Breast epithelium (tissue), 4 donors: ENCODE measurements at regions not wholly inside any gene's neighbourhood (a gene's known extent, or its start where the extent isn't known, plus 50 kb on each side); places are given as distances from the start of the nearest gene placed in this dataset.
"Not testable (repeated sequence)": the region's sequence is repeated elsewhere in the genome, so short reads cannot be mapped to it uniquely, and the experiment has no call there.

Experiments
- DNase-seq, 2 donors: peaks; one replicate each; pipeline ENCODE4 v3.0.0-alpha.2; 2019; ENCODE audit warnings: low spot score in 2 of 2
- H3K27ac ChIP-seq, 2 donors: fragments of 200-600 bp; sonication (generic) in 1 of 2; one replicate each; pipeline ENCODE4 v1.5.1; 2016 to 2019; ENCODE audit warnings: mild to moderate bottlenecking in 1 of 2
- H3K27me3 ChIP-seq, 2 donors: fragments of 200-600 bp; sonication (generic) in 1 of 2; one replicate each; pipeline versions ENCODE4 v1.5.1 to v1.6.0; 2017 to 2019; ENCODE audit warnings: control low read depth in 1 of 2, mild to moderate bottlenecking in 1 of 2
- H3K36me3 ChIP-seq: fragments of 200-600 bp; one replicate; pipeline ENCODE4 v1.5.1; 2019
- H3K4me1 ChIP-seq, 2 donors: fragments of 200-600 bp; sonication (generic); one replicate each; pipeline ENCODE4 v1.5.1; 2016 to 2019; ENCODE audit warnings: control low read depth in 1 of 2
- H3K4me3 ChIP-seq, 3 donors: fragments of 200-600 bp; sonication (generic); 1 replicate in 2 of 3; 2 replicates in 1 of 3; pipeline ENCODE4 v1.5.1; 2016 to 2019; ENCODE audit warnings: mild to moderate bottlenecking in 3 of 3, moderate library complexity in 2 of 3
- H3K9me3 ChIP-seq, 2 donors: fragments of 200-600 bp; sonication (generic) in 1 of 2; one replicate each; pipeline ENCODE4 v1.5.1; 2016 to 2019; ENCODE audit warnings: control low read depth in 1 of 2
- CTCF ChIP-seq, 3 donors: fragments of 450-650 bp; IDR thresholded peaks; one replicate each; pipeline ENCODE4 v1.5.1; 2016 to 2017; ENCODE audit warnings: antibody characterized with exemption in 3 of 3, mild to moderate bottlenecking in 3 of 3, moderate library complexity in 3 of 3
- POLR2A ChIP-seq: fragments of 450-650 bp; IDR thresholded peaks from one replicate; pipeline ENCODE4 v1.6.1; 2016; ENCODE audit warnings: antibody characterized with exemption, mild to moderate bottlenecking, moderate library complexity
- POLR2AphosphoS5 ChIP-seq, 3 donors: sonication (generic); formaldehyde crosslinking; IDR thresholded peaks; one replicate each; pipeline ENCODE4 v1.6.1; 2017; ENCODE audit warnings: antibody characterized with exemption in 3 of 3
- intact Hi-C: fragments of 100-400 bp; cut with DNase I; formaldehyde crosslinking; loops from one replicate; pipeline ENCODE4 v1.15.1; 2023; ENCODE audit warnings: low total_unique reads

- intact Hi-C loops, H3K27ac ChIP-seq, H3K9me3 ChIP-seq, H3K36me3 ChIP-seq, H3K4me1 ChIP-seq, H3K4me3 ChIP-seq, H3K27me3 ChIP-seq, DNase-seq: not testable (repeated sequence)
Measured at GRCh38 chr10:46095943-46096342, 49.9 kb upstream of the MSMB start.

DNA sequence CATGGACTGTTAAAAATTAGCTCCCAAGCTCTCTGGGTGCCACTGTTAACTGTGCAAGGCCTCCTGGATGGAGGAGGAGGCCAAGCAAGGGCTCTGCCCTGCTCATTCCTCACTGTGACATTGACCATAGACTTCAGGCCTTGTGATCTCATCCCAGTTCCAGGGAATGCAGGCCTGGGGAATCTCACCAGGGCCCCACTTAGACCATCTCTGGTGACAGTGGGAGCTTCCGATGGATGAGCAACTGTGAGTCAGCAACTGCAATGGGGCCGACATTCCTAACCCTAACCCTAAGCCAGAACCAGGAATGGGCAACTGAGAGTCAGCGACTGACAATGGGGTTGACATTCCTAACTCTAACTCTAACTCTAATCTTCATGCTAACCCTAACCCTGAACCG is 50.4 kb upstream of the MSMB start:
- H3K27ac ChIP-seq: no peak overlapping the region
- no peak for TF ChIP-seq CTCF (IDR thresholded peaks at IDR 0.05)
- no peak for TF ChIP-seq POLR2AphosphoS5 (IDR thresholded peaks at IDR 0.05)
- no peak for TF ChIP-seq POLR2A
- H3K4me3 ChIP-seq: no peak overlapping the region
- H3K9me3 ChIP-seq: no peaks in the 10 kb centered on the region
- intact Hi-C loops: no loop called here
- DNase-seq: no peak
- H3K27me3 ChIP-seq: no peaks in the 10 kb centered on the region
- H3K4me1 ChIP-seq: no peaks in the 10 kb centered on the region
- no peaks in the 10 kb centered on the region for H3K36me3 ChIP-seq

DNA sequence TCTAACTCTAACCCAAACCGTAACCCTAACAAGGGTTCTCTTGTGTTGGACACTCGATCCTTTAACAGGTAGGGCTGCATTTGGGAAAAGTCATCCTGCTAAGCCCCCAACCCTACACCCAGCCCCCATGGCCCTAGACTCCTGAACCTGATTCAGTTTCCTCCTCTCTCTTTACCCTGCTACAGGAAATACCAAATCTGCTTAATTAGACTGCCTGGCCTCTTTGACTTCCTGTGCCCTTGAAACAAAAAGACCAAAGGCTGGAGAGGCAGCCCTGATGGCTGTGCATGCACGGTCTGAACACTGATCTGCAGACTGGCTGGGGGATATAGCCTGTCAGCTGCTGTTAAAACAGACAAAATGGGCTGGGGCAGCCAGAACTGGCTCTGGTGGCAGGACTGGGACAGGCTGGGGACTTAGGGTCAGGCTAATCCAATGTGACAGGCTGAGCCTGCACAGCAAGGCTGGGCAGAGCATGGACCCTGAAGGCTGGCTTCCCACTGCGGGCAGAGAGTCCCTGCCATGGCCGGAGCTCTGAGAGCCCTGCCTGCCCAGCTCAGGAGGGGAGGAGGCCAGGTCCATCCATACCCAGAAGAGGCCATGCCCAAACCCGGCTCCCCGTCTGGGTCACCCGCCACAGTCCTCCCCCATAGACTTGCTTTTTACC is 51.0 kb upstream of the MSMB start:
- no peaks in the 10 kb centered on the region for H3K36me3 ChIP-seq
- no peak for DNase-seq
- intact Hi-C loops: no loop called here

GRCh38 chr10:46097576-46098317 is 51.7 kb upstream of the MSMB start:
- H3K4me1 ChIP-seq: no peaks in the 10 kb centered on the region
- H3K27me3 ChIP-seq: no peaks in the 10 kb centered on the region
- intact Hi-C loops: no loop called here
- no peaks in the 10 kb centered on the region for H3K36me3 ChIP-seq
- no peak overlapping the region for H3K27ac ChIP-seq
- TF ChIP-seq POLR2AphosphoS5 (IDR thresholded peaks at IDR 0.05): no peak
- no peak for TF ChIP-seq CTCF (IDR thresholded peaks at IDR 0.05)
- no peak for TF ChIP-seq POLR2A
- no peak overlapping the region for H3K4me3 ChIP-seq
- DNase-seq: no peak
- no peaks in the 10 kb centered on the region for H3K9me3 ChIP-seq

More for the DNA sequence above, 51.0 kb upstream of the MSMB start:
- no peak overlapping the region for H3K4me3 ChIP-seq
- no peaks in the 10 kb centered on the region for H3K27me3 ChIP-seq
- TF ChIP-seq CTCF (IDR thresholded peaks at IDR 0.05) (no peak), POLR2A (no peak), POLR2AphosphoS5 (IDR thresholded peaks at IDR 0.05) (no peak)
- no peak overlapping the region for H3K27ac ChIP-seq
- no peaks in the 10 kb centered on the region for H3K4me1 ChIP-seq
- H3K9me3 ChIP-seq: no peaks in the 10 kb centered on the region

- intact Hi-C loops: no loop called here
- TF ChIP-seq POLR2AphosphoS5 (IDR thresholded peaks at IDR 0.05) (no peak), CTCF (IDR thresholded peaks at IDR 0.05) (no peak), POLR2A (no peak)
- no peak overlapping the region for H3K27ac ChIP-seq
- DNase-seq: no peak
- no peaks in the 10 kb centered on the region for H3K36me3 ChIP-seq
- no peaks in the 10 kb centered on the region for H3K27me3 ChIP-seq
- no peak overlapping the region for H3K4me3 ChIP-seq
- H3K9me3 ChIP-seq: no peaks in the 10 kb centered on the region
- no peaks in the 10 kb centered on the region for H3K4me1 ChIP-seq
Measured at GRCh38 chr10:46098386-46098785, 52.3 kb upstream of the MSMB start.

DNA sequence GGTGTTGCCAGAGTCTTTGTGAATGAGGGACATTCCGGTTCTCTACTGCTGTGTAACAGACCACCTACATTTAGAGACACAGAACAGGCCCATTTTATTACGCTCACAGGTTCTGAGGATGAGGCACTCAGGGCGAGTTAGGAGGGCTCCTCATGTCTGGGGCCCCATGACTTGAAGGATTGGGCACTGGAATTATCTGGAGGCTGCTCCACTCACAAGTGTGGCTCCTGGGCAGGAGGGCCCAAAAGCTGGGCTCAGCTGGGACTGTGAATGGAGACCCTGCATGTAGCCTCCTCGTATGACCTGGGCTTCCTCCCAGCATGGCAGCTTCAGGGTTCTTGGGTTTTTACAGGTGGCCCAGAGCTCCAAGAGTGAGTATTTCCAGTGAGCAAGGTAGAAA is 52.9 kb upstream of the MSMB start:
- H3K27me3 ChIP-seq, H3K27ac ChIP-seq, DNase-seq, H3K36me3 ChIP-seq, H3K9me3 ChIP-seq, intact Hi-C loops, H3K4me1 ChIP-seq, H3K4me3 ChIP-seq: not testable (repeated sequence)
